ENCODE measurements at regions not wholly inside any gene's neighbourhood (a gene's known extent, or its start where the extent isn't known, plus 50 kb on each side); places are given as distances from the start of the nearest gene placed in this dataset.
"Not testable (repeated sequence)": the region's sequence is repeated elsewhere in the genome, so short reads cannot be mapped to it uniquely, and the experiment has no call there.

DNA sequence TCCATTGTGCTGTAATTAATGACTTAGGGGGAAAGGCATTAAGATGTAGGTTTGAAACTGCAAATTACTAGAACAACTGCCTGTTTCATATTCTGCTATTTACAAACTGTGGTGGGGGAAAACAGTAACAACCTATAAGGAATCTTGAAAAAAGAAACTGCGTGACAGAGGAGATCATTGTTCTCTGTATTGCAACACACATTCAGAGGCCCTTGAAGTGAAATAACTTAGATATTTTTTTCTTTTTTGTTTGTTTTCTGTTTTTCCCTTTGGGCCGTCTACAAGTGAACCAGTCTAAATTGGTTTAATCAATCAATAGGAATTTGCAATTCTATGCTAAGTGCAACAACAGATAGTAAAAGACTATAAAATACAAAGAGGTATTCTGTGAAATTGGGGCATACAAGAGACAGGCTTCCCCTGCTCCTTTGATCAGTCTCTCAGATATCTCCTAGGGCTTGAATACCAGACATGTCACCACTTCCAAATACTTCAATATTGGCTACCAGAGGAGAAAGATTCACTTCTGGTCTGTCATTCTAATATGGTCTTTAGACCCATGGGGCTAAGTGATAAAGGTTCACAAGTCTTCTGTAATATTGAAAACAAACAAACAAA lies 2055.1 kb upstream of the CELF4 start:
- DNase-seq (ENCODE audit: low read depth), result peak; percentile 17

DNA sequence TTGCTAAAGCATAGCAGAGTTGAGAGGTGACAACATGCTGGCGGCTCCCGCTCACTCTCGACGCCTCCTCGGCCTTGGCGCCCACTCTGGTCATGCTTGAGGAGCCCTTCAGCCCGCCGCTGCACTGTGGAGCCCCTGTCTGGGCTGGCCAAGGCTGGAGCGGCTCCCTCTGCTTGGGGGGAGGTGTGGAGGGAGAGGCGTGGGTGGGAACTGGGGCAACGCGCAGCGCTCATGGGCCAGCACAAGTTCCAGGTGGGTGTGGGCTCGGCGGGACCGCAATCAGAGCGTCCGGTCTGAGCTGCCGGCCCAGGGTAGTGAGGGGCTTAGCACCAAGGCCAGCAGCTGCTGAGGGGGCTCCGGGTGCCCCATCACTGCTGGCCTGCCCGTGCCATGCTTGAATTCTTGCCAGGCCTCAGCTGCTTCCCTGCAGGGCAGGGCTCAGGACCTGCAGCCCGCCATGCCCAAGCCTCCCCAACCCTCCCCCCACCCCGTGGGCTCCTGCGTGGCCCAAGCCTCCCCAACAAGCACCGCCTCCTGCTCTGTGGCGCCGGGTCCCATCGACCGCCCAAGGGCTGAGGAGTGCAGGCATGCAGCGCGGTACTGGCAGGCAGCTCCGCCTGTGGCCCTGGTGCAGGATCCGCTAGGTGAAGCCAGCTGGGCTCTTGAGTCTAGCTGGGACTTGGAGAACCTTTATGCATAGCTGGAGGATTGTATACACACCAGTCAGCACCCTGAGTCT lies 2052.8 kb upstream of the CELF4 start:
- no peak for DNase-seq (ENCODE audit: low read depth)

DNA sequence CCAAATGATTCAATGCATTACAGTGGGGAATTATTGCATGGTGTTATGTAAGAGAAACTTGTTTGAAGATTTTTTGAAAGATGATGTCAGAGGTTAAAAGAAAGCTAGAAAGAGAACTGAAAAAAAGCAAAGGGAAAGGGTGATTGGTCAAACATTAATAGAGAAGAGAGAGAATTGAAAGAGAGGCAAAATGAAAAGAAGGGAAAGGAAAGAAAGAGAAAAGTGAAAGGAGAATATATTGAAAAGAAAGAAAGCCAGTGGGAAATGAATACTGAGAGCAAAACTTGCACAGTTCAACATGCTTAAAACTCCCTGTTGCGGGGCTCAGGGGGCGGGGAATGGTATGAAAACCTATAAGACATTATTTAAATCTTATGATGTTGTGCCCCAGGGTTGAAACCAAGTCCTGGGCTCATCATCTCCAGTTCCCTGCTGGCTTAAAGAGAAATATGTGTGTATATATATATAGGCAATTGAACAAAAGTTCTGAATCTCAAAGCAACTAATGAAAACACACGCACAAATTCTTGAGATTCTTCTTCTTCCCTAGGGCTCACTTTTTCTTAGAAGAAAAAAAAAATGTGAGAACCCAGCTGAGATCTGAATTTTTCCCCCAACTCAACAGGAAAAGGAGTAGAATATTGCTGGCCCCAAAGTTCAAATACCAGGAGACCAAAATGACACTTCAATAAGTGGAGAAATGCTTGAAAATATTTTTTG lies 2045.9 kb upstream of the CELF4 start:
- DNase-seq (ENCODE audit: low read depth), result no peak

DNA sequence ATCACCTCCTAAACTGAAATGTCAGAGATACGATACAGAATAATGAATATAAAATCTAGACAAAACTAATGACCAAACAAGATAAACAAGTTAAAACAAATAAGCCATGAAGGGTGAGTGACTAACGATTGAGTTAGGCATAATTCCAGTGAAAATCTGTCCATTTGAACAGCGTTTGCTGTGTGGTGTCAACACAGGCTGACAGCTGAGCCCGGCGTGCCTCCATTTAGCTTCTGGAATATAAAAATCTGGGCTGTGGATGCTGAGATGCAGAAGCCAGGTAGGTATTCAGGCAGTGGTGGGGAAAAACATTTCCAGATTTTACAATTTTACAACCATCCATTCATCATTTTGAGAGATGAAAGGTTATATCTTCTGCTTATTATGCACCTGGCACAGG lies 2041.4 kb upstream of the CELF4 start:
- DNase-seq (ENCODE audit: low read depth), result no peak

DNA sequence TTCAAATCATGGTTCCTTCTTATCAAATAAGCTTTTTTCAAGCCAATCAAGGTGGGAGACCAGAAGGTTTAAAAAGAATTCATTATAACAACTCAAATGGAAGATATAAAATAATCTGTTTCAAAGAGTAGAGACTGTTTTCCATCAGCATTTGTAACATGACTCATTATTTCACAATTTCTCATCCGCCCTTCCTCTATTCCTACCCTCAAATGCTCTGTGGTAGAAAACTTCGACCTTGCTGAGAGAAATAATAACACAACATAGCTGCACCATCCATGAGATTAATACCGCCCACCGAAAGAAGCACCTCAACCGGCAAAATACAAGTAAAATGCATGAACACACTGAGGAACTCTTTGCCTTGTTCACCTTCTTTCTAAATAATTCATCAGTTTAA lies 2039.2 kb upstream of the CELF4 start:
- DNase-seq (ENCODE audit: low read depth), result peak; percentile 54

DNA sequence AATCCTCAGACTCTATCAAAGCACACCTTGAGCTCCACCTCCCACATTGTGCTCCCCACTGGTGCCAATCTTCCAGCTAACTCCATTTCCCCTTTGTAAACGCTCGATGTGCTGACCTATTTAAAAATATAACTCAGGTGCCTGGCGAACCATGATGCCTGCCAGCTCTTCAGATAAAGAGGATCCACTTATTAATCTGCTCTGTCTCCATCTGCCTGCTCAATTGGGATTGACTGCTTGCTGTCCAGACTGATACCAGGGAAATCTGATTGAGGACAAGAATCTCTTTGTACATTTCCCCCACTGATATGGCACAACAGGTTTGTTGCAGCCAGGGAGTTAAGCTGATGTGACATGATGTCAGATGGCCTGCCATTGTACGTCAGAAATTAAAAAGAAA lies 2036.5 kb upstream of the CELF4 start:
- DNase-seq (ENCODE audit: low read depth), result no peak

DNA sequence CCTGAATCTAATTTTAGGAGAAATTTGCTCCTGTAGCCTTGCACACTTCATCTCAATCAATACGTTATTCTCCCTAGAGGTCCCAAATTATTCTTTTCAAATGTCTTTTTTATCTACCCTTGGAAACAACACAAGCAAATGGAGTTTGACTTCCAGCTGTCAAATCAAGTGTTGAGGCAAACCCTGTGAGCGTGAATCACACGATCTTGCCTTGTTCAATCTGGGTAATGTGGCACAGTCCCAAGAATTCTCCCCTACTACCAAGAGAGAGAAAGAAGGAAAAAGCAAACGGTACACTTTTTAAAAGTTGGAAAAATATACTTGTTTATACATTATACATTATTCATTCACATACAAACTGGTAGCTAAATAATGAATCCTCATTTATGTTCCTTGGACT lies 2035.3 kb upstream of the CELF4 start:
- no peak for DNase-seq (ENCODE audit: low read depth)

DNA sequence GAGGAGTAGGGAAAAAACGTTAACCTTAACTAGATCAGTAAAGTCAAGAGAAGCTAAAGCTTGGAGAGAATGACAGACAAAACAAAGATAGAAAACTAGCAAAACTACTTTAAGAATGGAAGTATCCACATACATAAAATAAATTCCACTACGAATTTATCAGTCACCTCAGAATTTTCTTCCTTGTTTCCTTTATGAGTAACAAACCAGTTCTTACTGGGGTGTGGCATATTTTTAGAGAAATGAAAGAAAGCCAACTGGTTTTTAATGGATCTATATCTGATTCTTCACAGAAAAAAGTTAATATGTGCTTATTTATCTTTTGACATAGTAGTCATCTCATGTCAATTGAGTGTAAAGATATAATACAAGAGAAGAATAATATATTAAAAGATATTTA lies 2033.7 kb upstream of the CELF4 start:
- peak; percentile 10 for DNase-seq (ENCODE audit: low read depth)

DNA sequence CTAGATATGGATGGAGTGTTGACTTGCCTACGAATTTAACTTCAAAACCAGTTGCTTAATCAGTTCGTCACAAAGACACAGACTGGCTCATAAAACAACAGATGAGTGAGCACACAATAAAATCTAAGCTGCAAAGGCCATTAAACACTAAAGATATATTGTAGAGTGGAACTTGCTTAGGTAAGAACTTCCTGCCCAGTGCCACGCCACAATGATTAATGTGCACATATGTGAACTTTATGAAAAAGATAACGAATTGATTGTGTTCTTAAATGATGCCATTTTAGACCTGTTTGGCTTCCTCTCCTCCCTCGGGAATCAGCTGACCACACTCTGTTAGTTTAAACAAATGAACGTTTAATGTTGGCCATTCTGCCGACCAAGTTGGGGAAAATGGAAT lies 2031.3 kb upstream of the CELF4 start:
- DNase-seq (ENCODE audit: low read depth), result no peak

DNA sequence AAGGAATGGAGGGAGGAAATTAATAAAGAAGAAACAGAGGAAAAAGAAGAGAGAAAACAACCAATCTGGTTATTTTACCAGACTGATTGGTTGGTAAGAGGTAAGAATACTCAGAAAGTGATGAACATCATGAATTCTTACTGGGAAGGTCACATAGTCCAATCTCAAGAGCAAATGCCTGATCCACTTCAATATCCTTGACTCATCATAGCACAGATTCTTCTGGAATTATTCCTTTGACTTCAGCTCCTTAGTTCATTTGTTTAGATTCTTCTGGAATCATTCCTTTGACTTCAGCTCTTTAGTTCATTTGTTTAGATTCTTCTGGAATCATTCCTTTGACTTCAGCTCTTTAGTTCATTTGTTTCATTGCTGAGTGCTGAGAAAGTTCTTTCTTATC lies 2030.6 kb upstream of the CELF4 start:
- DNase-seq (ENCODE audit: low read depth), result no peak

DNA sequence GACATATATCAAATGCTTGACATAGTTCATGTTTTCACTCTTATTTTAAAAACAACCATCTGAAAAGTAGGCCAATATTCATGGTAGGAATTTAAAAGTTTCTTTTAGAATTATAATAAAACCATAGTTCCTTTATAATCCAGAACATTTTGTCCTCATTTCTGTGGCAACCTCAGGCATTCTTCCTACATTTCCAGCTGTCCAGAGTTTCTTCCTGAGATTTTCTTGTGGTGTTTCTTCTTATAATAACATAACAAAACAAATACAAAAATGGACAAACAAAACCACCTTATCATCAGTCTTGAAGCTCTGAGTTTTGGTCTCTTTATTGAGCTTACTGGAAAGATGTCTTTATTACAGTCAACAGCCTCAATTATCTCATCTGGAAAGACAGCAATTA lies 2028.6 kb upstream of the CELF4 start:
- DNase-seq (ENCODE audit: low read depth), result no peak

DNA sequence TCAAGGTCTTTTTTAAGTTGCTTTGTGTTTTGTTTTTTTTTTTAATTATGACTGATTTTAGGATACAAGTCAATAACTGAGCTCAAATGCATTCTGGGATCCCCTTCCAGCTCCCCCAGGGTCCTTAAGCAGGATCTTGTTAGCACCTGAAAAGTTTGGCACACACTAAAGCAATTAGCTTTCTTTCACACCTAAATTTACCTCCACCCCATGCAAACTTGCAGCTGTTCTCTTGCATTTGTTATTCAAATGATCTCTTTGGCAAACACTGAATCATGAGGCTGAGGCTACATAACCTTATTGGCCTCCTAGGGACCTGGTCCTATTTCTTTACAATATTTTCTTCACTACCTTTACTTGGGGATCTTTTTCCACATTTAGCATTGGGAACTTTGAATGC lies 2026.1 kb upstream of the CELF4 start:
- DNase-seq (ENCODE audit: low read depth), result peak; percentile 13

DNA sequence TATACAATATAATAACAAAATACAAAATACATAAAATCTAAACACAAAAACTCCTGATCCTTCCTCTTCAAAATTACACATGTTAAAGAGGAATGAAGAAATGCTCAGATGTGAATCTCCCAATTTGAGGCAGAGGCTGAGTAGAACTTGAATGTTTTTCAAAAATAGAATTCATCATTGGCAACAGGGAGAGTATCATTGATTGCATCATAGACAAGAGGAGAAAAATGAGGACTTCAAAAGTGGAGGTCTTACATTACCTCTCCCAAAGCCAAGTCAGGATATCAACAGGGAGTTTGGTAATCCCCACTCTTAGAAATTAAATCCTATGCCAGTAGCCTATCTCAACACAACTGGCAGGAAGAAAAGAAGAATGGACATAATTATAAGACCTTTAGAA lies 2023.9 kb upstream of the CELF4 start:
- DNase-seq (ENCODE audit: low read depth), result no peak

DNA sequence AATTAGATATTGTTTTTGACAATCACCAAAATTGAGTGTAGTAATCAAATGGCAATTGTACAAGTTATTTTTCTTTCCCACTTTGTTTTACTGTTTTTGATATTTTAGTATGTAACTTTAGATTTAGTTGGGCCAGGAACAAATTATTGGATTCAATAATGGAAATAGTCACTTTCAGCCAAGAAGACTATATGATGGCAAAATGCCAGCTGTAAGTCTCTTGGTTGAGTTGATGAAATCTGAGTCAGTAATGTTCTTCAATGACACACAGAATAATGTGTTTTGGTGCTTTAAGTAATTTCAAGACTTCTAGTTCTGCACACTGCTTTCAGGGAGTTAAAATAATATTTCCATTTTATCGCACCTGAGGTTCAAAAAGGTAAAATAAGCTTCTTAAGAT lies 2022.0 kb upstream of the CELF4 start:
- DNase-seq (ENCODE audit: low read depth), result no peak

DNA sequence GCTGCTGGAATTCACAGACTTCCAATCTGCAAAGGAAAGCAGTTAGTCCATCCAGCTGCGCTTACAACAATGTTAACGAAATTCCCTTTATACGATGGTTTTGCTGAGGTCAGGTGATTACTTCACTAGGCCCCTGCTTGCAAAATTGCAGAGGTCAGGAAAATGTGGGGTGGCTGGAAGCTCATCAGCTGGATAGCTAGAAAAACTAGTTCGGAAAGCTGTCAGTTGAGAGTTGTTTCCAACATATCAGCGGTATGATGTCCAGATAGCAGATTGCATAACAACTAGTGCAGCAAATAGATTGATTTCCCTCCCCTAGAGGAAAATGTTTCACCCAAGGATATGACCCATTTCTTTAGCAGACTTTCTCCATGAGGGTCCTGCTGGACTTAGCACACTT lies 2021.1 kb upstream of the CELF4 start:
- no peak for DNase-seq (ENCODE audit: low read depth)

DNA sequence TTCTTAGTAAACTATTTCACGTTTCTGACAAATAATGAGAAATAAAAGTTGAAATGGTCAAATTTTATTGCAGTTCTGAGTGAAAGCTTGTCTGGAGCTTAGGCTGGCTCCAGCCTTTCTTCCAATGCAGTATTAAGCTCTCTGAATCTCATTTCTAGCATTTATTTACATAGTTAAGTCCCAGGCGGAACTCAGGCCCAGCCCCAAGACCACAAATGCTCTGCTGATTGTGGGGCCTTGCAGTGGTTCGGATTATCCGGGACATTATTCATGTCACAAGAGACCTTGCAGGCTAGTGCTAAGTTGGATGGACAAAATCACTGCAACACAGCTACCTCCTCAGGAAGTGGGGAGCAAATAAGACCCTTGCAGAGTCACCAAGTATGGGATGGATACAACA lies 2009.3 kb upstream of the CELF4 start:
- no peak for DNase-seq (ENCODE audit: low read depth)

DNA sequence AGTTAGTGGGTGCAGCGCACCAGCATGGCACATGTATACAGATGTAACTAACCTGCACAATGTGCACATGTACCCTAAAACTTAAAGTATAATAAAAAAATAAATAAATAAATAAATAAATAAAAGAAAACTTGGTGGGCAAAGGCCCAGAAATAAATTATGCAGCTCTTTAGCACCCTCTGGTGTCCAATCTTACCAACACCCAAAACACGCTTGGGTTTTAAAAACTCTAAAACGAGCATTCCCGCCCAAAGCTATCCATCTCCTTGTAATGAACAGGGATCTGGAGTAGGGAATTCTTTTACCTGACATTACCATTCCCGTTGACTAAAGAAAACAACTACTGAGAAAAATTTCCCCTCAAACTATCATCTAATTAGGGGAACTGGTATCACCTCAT lies 2005.9 kb upstream of the CELF4 start:
- peak; percentile 13 for DNase-seq (ENCODE audit: low read depth)

DNA sequence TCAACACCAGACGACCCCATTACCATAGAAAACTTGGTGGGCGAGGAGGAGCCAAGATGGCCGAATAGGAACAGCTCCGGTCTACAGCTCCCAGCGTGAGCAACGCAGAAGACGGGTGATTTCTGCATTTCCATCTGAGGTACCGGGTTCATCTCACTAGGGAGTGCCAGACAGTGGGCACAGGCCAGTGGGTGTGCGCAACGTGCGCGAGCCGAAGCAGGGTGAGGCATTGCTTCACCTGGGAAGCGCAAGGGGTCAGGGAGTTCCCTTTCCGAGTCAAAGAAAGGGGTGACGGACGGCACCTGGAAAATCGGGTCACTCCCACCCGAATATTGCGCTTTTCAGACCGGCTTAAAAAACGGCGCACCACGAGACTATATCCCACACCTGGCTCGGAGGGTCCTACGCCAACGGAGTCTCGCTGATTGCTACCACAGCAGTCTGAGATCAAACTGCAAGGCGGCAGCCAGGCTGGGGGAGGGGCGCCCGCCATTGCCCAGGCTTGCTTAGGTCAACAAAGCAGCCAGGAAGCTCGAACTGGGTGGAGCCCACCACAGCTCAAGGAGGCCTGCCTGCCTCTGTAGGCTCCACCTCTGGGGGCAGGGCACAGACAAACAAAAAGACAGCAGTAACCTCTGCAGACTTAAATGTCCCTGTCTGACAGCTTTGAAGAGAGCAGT lies 2000.1 kb upstream of the CELF4 start:
- not testable (repeated sequence) for DNase-seq (ENCODE audit: low read depth)

DNA sequence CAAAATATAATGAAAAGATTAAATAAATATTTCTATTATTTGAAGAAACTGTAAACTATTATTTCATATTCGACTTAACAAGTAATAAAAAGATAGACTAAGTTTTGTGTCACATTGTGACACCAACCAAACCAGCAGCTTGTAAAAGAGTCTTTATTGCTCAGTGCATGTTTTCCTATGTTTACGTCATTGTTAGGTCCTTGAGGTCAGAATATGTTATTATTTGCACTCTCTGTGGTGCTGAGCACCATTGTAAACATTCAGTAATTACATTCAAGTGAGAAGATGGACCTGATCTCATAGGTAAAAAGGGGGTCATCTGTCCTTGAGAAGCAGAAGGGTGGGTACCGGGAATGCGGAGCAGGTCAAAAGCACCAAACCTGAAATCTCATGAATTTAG lies 1999.1 kb upstream of the CELF4 start:
- no peak for DNase-seq (ENCODE audit: low read depth)

DNA sequence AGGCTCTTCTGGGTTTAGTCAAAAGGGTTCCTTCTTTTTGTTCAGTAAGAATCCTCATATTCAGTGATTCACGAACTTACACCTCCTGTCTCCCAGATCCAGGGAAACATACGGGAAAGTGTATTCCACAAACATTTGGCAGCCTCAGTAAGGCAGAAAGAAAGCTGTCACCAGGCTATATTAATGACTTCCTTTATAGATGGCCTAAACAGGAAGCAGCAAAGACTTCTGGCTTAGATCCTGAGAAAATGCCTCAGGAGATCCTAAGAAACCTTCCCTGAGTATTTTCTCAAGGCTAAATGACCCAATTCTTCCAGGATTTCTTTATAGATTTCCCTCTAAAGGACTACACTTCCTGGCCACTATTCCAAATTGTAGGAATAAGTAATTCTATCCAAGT lies 1995.5 kb upstream of the CELF4 start:
- peak; percentile 6 for DNase-seq (ENCODE audit: low read depth)

DNA sequence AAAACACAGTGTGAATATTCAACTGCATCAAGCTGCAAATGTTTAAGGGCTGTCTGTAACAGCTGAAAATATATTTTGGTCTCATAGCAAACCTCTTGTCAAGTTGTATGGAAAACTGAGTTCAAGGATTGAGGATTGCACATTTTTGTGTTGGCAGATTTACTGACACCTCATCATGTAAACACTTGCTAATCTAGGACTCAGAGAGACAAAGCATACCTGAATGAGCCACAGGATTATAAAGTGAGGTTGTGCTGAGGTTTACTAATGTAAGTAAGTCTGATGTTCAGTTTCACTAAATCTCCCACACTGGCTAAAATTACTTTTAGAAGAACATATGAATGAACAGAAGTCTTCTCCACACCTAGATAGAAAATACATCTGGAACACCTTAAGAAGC lies 1993.1 kb upstream of the CELF4 start:
- peak; percentile 1 for DNase-seq (ENCODE audit: low read depth)

DNA sequence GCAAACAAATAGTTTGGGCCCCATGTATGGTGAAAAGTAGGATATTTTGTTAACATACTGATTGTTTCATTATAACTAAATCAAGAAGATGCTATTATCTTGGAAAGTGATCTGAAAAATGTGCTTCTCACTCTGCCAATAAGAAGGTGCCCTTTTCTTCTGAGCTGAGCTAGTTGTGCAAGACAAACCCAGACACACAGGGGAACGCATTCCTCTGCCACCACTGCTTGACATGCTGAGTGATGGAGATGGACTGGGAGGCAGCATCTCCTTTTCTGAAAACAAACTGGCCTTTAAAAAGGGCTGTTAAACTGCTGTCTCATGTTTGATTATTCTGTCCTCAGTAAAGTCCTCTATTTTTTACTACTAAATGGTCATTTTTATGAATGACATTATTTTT lies 1989.9 kb upstream of the CELF4 start:
- DNase-seq (ENCODE audit: low read depth), result peak; percentile 2

DNA sequence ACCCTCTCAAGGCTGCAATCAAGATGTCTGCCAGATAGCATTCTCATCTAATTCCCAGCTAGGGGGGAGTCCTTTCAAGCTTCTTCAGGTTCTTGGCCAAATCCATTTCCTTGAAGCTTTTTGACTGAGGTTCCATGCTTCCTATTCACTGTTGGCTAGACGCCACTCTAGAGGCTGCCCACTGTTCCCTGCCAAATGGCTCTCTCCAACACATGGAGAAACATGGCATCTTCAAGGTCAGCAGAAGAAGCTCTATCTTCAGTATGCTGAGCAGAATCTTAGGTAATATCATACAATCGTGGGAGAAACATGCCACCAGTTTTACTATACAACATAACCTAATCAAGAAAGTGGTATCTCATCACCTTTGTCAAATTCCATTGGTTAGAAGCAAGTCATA lies 1985.1 kb upstream of the CELF4 start:
- no peak for DNase-seq (ENCODE audit: low read depth)
